ENCODE measurements at regions not wholly inside any gene's neighbourhood (a gene's known extent, or its start where the extent isn't known, plus 50 kb on each side); places are given as distances from the start of the nearest gene placed in this dataset.

GRCh38 chr16:54437401-54437800 lies 150.8 kb upstream of the IRX3 start (continued):
- no peak for TF ChIP-seq HMGXB4 (CRISPR knock-in tag; IDR thresholded peaks at IDR 0.05; ENCODE audit: borderline replicate concordance)
- TF ChIP-seq CTCF (IDR thresholded peaks at IDR 0.05): no peak
- TF ChIP-seq POLR2A (IDR thresholded peaks at IDR 0.05; ENCODE audit: low read length): no peak
- TF ChIP-seq KDM5A (IDR thresholded peaks at IDR 0.05): no peak

GRCh38 chr16:54436346-54436745 lies 149.8 kb upstream of the IRX3 start:
- H3K4me3 ChIP-seq: no peak overlapping the region
- no peak for DNase-seq (ENCODE audit: low read depth in 1 of 2, low spot score in 1 of 2)
- ATAC-seq: no peak
- H3K27ac ChIP-seq: no peak overlapping the region
- no peak for FAIRE-seq
- TF ChIP-seq RAD21 (conservative IDR thresholded peaks at IDR 0.05 in 1 of 2, IDR thresholded peaks at IDR 0.05 in 1 of 2) (no peak), PBX3 (IDR thresholded peaks at IDR 0.05) (no peak), CHD4 (IDR thresholded peaks at IDR 0.05; ENCODE audit: borderline replicate concordance) (no peak), HEYL (CRISPR knock-in tag; IDR thresholded peaks at IDR 0.05) (no peak), RCOR1 (IDR thresholded peaks at IDR 0.05; ENCODE audit: low read depth, low read length) (no peak), RARB (CRISPR knock-in tag; IDR thresholded peaks at IDR 0.05) (no peak), FOSL2 (IDR thresholded peaks at IDR 0.05) (no peak), FOSL2 (CRISPR knock-in tag; IDR thresholded peaks at IDR 0.05) (no peak), MAX (IDR thresholded peaks at IDR 0.05) (no peak), REST (IDR thresholded peaks at IDR 0.05) (no peak)
- ChIA-PET POLR2A (no interaction called here), CTCF (no interaction called here)
- H3K4me2 ChIP-seq: no peak overlapping the region
- H3K4me1 ChIP-seq: no peaks in the 10 kb centered on the region
- WGBS (ENCODE audit: missing lambda C conversion rate): 39% methylated on average over 7 of the region's 7 CpGs
- peaks cover 9% of the 10 kb centered on the region; the same call in 1 of the 3 replicates for H3K9me3 ChIP-seq

- POLR2A ChIA-PET: no interaction called here
- TF ChIP-seq CHD2 (IDR thresholded peaks at IDR 0.05; ENCODE audit: low read length, partially characterized antibody) (no peak), RAD21 (conservative IDR thresholded peaks at IDR 0.05 in 1 of 2, IDR thresholded peaks at IDR 0.05 in 1 of 2) (no peak), HOXB5 (CRISPR knock-in tag; IDR thresholded peaks at IDR 0.05) (no peak), ATOH8 (CRISPR knock-in tag; IDR thresholded peaks at IDR 0.05; ENCODE audit: low read depth) (no peak), PBX3 (IDR thresholded peaks at IDR 0.05) (no peak)
- H3K9me3 ChIP-seq: peaks cover 13% of the 10 kb centered on the region
- H3K27ac ChIP-seq: no peak overlapping the region
- DNase-seq (ENCODE audit: low read depth in 1 of 2, low spot score in 1 of 2): no peak
- no peak overlapping the region for H3K4me2 ChIP-seq
- peaks cover 6% of the 10 kb centered on the region; the same call in 1 of the 3 replicates for H3K4me1 ChIP-seq
- H3K4me3 ChIP-seq: no peak overlapping the region
- CTCF ChIA-PET: no interaction called here
- FAIRE-seq: no peak
- 25% methylated on average over 1 of the region's 1 CpG for WGBS (ENCODE audit: missing lambda C conversion rate)
- ATAC-seq: no peak
Measured at GRCh38 chr16:54434859-54435258, 148.3 kb upstream of the IRX3 start.

Data from A549 (cell line).